H1 (cell line): ENCODE measurements at regions not wholly inside any gene's neighbourhood (a gene's known extent, or its start where the extent isn't known, plus 50 kb on each side); places are given as distances from the start of the nearest gene placed in this dataset.

Source experiments
- CTCF ChIA-PET: fragments of 300-600 bp; sonication (Branson Sonifier 250); formaldehyde crosslinking; loops from one replicate; lab custom pipeline; 2021; ENCODE audit not compliant: partially characterized antibody; lab: Charles Lee
- POLR2A ChIA-PET: fragments of 300-600 bp; sonication (Branson Sonifier 250); formaldehyde crosslinking; loops from one replicate; lab custom pipeline; 2021; ENCODE audit warnings: inconsistent platforms; ENCODE audit not compliant: partially characterized antibody; lab: Charles Lee
- DNase-seq, 2 experiments: peaks; one replicate each; pipeline versions ENCODE4 v3.0.0 to v3.0.0-alpha.2; 2010 to 2022; ENCODE audit warnings: low spot score in 2 of 2, low read depth in 1 of 2, mixed read lengths in 1 of 2
- FAIRE-seq: peaks from 2 replicates; lab custom pipeline; 2011; peaks lifted over from hg19 to GRCh38; lab: Jason Lieb, UNC
- H2AFZ ChIP-seq: 2 replicates; pipeline ENCODE4 v1.8.1; 2012; ENCODE audit warnings: low read length, inconsistent platforms
- H2AK5ac ChIP-seq: 2 replicates; pipeline ENCODE4 v1.6.1; 2013; ENCODE audit warnings: low read depth, low read length
- H2BK120ac ChIP-seq: replicated peaks from 2 replicates; pipeline ENCODE3; 2013; ENCODE audit warnings: low read depth, low read length, inconsistent platforms
- H2BK12ac ChIP-seq: 2 replicates; pipeline ENCODE4 v1.6.1; 2013; ENCODE audit warnings: low read depth, low read length
- H2BK15ac ChIP-seq: 2 replicates; pipeline ENCODE4 v1.6.1; 2013; ENCODE audit warnings: low read length
- H2BK20ac ChIP-seq: 2 replicates; pipeline ENCODE4 v1.6.1; 2013; ENCODE audit warnings: low read length
- H2BK5ac ChIP-seq: 2 replicates; pipeline ENCODE4 v1.6.1; 2013; ENCODE audit warnings: low read depth, low read length
- H3K14ac ChIP-seq: 2 replicates; pipeline ENCODE4 v1.6.1; 2013; ENCODE audit warnings: inconsistent platforms; ENCODE audit not compliant: insufficient read length
- H3K18ac ChIP-seq: 2 replicates; pipeline ENCODE4 v1.6.1; 2013; ENCODE audit warnings: low read length; ENCODE audit errors: extremely low read depth
- H3K23ac ChIP-seq: 2 replicates; pipeline ENCODE4 v1.6.1; 2013; ENCODE audit warnings: inconsistent platforms; ENCODE audit not compliant: insufficient read length
- H3K23me2 ChIP-seq: 2 replicates; pipeline ENCODE4 v1.6.1; 2013; ENCODE audit warnings: low read depth, low read length
- H3K27ac ChIP-seq: 2 replicates; pipeline ENCODE4 v1.6.1; 2011; ENCODE audit warnings: low read depth, low read length, inconsistent platforms
- H3K27me3 ChIP-seq, 4 experiments: replicated peaks in 1 of 4; 1 replicate in 1 of 4; 2 replicates in 3 of 4; pipeline versions ENCODE4 v1.6.1 to v1.8.1; 2011 to 2013; ENCODE audit warnings: low read length in 3 of 4, mild to moderate bottlenecking in 3 of 4, inconsistent platforms in 2 of 4, mixed read lengths in 2 of 4, moderate library complexity in 1 of 4; ENCODE audit not compliant: control insufficient read depth in 3 of 4, insufficient read depth in 3 of 4; ENCODE audit errors: extremely low read depth in 1 of 4
- H3K36me3 ChIP-seq, 4 experiments: 2 replicates each; pipeline versions ENCODE4 v1.6.1 to v1.8.1; 2011 to 2013; ENCODE audit warnings: mild to moderate bottlenecking in 4 of 4, low read length in 3 of 4, moderate library complexity in 2 of 4, control low read depth in 1 of 4, inconsistent platforms in 1 of 4; ENCODE audit not compliant: insufficient read depth in 4 of 4, control insufficient read depth in 2 of 4
- H3K4ac ChIP-seq: replicated peaks from 2 replicates; pipeline ENCODE3; 2013; ENCODE audit warnings: low read length, low read depth, mixed read lengths, inconsistent platforms; ENCODE audit not compliant: insufficient read length
- H3K4me1 ChIP-seq, 4 experiments: replicated peaks in 1 of 4; 1 replicate in 1 of 4; 2 replicates in 3 of 4; pipeline versions ENCODE4 v1.6.1 to v1.8.1; 2011 to 2013; ENCODE audit warnings: low read length in 3 of 4, inconsistent platforms in 2 of 4, mixed read lengths in 1 of 4; ENCODE audit not compliant: insufficient read depth in 4 of 4, control insufficient read depth in 3 of 4
- H3K4me2 ChIP-seq, 2 experiments: 2 replicates each; pipeline versions ENCODE4 v1.6.1 to v1.8.1; 2011 to 2013; ENCODE audit warnings: low read depth in 2 of 2, low read length in 2 of 2, control low read depth in 1 of 2, inconsistent platforms in 1 of 2, mild to moderate bottlenecking in 1 of 2; ENCODE audit not compliant: insufficient read depth in 1 of 2
- H3K4me3 ChIP-seq, 4 experiments: fragments of 200-600, 300-600 bp in 1 of 4; sonication (generic), shearing (Covaris generic), sonication (Bioruptor Twin) in 1 of 4; 2 replicates each; pipeline versions ENCODE4 v1.5.1 to v1.8.1; 2011 to 2016; ENCODE audit warnings: low read length in 4 of 4, low read depth in 3 of 4, control low read depth in 2 of 4, inconsistent platforms in 2 of 4, mild to moderate bottlenecking in 2 of 4, mixed read lengths in 1 of 4, moderate library complexity in 1 of 4; ENCODE audit not compliant: insufficient read depth in 2 of 4; ENCODE audit errors: extremely low read depth in 1 of 4
- H3K56ac ChIP-seq: replicated peaks from 2 replicates; pipeline ENCODE3; 2013; ENCODE audit warnings: low read depth, mild to moderate bottlenecking, mixed read lengths, low read length, inconsistent platforms; ENCODE audit not compliant: insufficient read length
- H3K79me1 ChIP-seq: 2 replicates; pipeline ENCODE4 v1.6.1; 2013; ENCODE audit warnings: low read depth, low read length, control low read depth
- H3K79me2 ChIP-seq, 2 experiments: 2 replicates each; pipeline versions ENCODE4 v1.6.1 to v1.8.1; 2012 to 2013; ENCODE audit warnings: low read length in 2 of 2, mild to moderate bottlenecking in 2 of 2, inconsistent platforms in 1 of 2; ENCODE audit not compliant: insufficient read depth in 2 of 2, control insufficient read depth in 1 of 2
- H3K9ac ChIP-seq, 4 experiments: replicated peaks in 1 of 4; 1 replicate in 1 of 4; 2 replicates in 3 of 4; pipeline versions ENCODE4 v1.6.1 to v1.8.1; 2011 to 2013; ENCODE audit warnings: low read depth in 3 of 4, low read length in 3 of 4, control low read depth in 2 of 4, mild to moderate bottlenecking in 2 of 4, moderate library complexity in 2 of 4, inconsistent platforms in 1 of 4; ENCODE audit errors: extremely low read depth in 1 of 4
- H3K9me3 ChIP-seq, 2 experiments: 2 replicates each; pipeline versions ENCODE4 v1.6.1 to v1.8.1; 2012 to 2013; ENCODE audit warnings: mild to moderate bottlenecking in 2 of 2, moderate library complexity in 2 of 2, control low read depth in 1 of 2, inconsistent platforms in 1 of 2, low read depth in 1 of 2, low read length in 1 of 2, mixed read lengths in 1 of 2; ENCODE audit not compliant: insufficient read depth in 2 of 2
- H4K20me1 ChIP-seq, 2 experiments: replicated peaks in 1 of 2; 2 replicates each; pipeline versions ENCODE3 to v1.8.1; 2011 to 2013; ENCODE audit warnings: inconsistent platforms in 2 of 2, low read length in 2 of 2, mild to moderate bottlenecking in 1 of 2; ENCODE audit not compliant: insufficient read depth in 2 of 2, control insufficient read depth in 1 of 2
- H4K5ac ChIP-seq: 2 replicates; pipeline ENCODE4 v1.6.1; 2013; ENCODE audit warnings: low read length, low read depth, mixed read lengths, inconsistent platforms; ENCODE audit not compliant: insufficient read length
- H4K8ac ChIP-seq: 2 replicates; pipeline ENCODE4 v1.8.0; 2013; ENCODE audit warnings: mild to moderate bottlenecking, moderate library complexity, low read length, inconsistent platforms; ENCODE audit not compliant: insufficient read depth; ENCODE audit errors: extremely low read depth
- H4K91ac ChIP-seq: replicated peaks from 2 replicates; pipeline ENCODE3; 2013; ENCODE audit warnings: low read length, mixed read lengths, inconsistent platforms; ENCODE audit not compliant: insufficient read length
- ATF2 ChIP-seq: IDR thresholded peaks from 2 replicates; pipeline ENCODE4 v1.6.1; 2012; ENCODE audit warnings: low read length, inconsistent platforms
- ATF3 ChIP-seq: IDR thresholded peaks from 2 replicates; pipeline ENCODE4 v1.6.1; 2011; ENCODE audit warnings: low read depth, mild to moderate bottlenecking, low read length; ENCODE audit not compliant: insufficient read depth
- CBX8 ChIP-seq: fragments of 300-800, 300-1000 bp; sonication (generic); IDR thresholded peaks from 2 replicates; pipeline ENCODE4 v1.7.1; 2016; ENCODE audit warnings: low read depth, low read length, borderline replicate concordance
- EZH2 ChIP-seq: fragments of 200-600 bp; sonication (generic); IDR thresholded peaks from 2 replicates; pipeline ENCODE4 v1.7.1; 2012; ENCODE audit warnings: low read depth, mild to moderate bottlenecking, moderate library complexity, low read length, inconsistent platforms; ENCODE audit not compliant: severe bottlenecking
- GTF2F1 ChIP-seq: IDR thresholded peaks from 2 replicates; pipeline ENCODE4 v1.6.1; 2012; ENCODE audit warnings: low read depth, low read length, improper control_type of control experiment, borderline replicate concordance
- KDM1A ChIP-seq: fragments of 200-600, 300-600 bp; sonication (generic); IDR thresholded peaks from 2 replicates; pipeline ENCODE4 v1.7.1; 2016; ENCODE audit warnings: mild to moderate bottlenecking, low read length, borderline replicate concordance
- KDM4A ChIP-seq: IDR thresholded peaks from one replicate; pipeline ENCODE4 v1.7.1; 2012; ENCODE audit warnings: low read depth, mild to moderate bottlenecking, moderate library complexity, low read length, inconsistent platforms; ENCODE audit not compliant: severe bottlenecking
- NANOG ChIP-seq: IDR thresholded peaks from 2 replicates; pipeline ENCODE4 v1.6.1; 2011; ENCODE audit warnings: low read length, low read depth, mild to moderate bottlenecking, inconsistent platforms; ENCODE audit not compliant: insufficient read depth, poor library complexity, severe bottlenecking
- PHF8 ChIP-seq: fragments of 200-600 bp; sonication (generic); conservative IDR thresholded peaks from 2 replicates; pipeline ENCODE4 v1.7.1; 2012; ENCODE audit warnings: low read depth, mild to moderate bottlenecking, inconsistent platforms, low read length, moderate library complexity
- RAD21 ChIP-seq, 2 experiments: IDR thresholded peaks in 1 of 2; conservative IDR thresholded peaks in 1 of 2; 2 replicates each; pipeline ENCODE4 v1.6.1; 2011; ENCODE audit warnings: low read depth in 2 of 2, low read length in 2 of 2, improper control_type of control experiment in 1 of 2, inconsistent platforms in 1 of 2, mild to moderate bottlenecking in 1 of 2, moderate library complexity in 1 of 2
- SP1 ChIP-seq: IDR thresholded peaks from 2 replicates; pipeline ENCODE4 v1.6.1; 2011; ENCODE audit warnings: low read depth, low read length
- WGBS, 2 experiments: shearing (Covaris generic) in 1 of 2; methylation state at CpG; one replicate each; pipeline versions ENCODE4 v1.1.6 to v1.1.7; 2013 to 2015; ENCODE audit warnings: low lambda C conversion rate in 2 of 2, mixed read lengths in 2 of 2, inconsistent platforms in 1 of 2, low coverage in 1 of 2, missing lambda C conversion rate in 1 of 2; ENCODE audit not compliant: insufficient replicate concordance in 2 of 2, insufficient coverage in 1 of 2, insufficient read length in 1 of 2; ENCODE audit errors: extremely low coverage in 1 of 2, missing lambda C conversion rate in 1 of 2; 5-methylcytosine and 5-hydroxymethylcytosine counted together

- H4K5ac ChIP-seq: no peak overlapping the region
- H2BK15ac ChIP-seq: no peak overlapping the region
- no peak overlapping the region for H3K4ac ChIP-seq
- no peaks in the 10 kb centered on the region for H3K9me3 ChIP-seq
- no peaks in the 10 kb centered on the region for H3K36me3 ChIP-seq
- H2BK5ac ChIP-seq: no peak overlapping the region
- H3K4me1 ChIP-seq: no peaks in the 10 kb centered on the region
- no peak overlapping the region for H3K4me3 ChIP-seq
- H3K56ac ChIP-seq: no peak overlapping the region
- no peak for FAIRE-seq
- H2BK12ac ChIP-seq: no peak overlapping the region
- no peak overlapping the region for H3K23ac ChIP-seq
- H2AK5ac ChIP-seq: no peak overlapping the region
- H3K27ac ChIP-seq: no peak overlapping the region
- 92% methylated on average over 7 of the region's 7 CpGs; no CpG with 5 or more reads in 1 of the 2 experiments for WGBS, 2 experiments
- ChIA-PET POLR2A (no interaction called here), CTCF (interaction anchor here (0.6 to 0.7 kb wide), 2 partner anchors 12 to 66 kb away, joined by 3 to 6 read pairs; no protein-coding TSS in a partner anchor)
- no peaks in the 10 kb centered on the region for H3K27me3 ChIP-seq
- H4K8ac ChIP-seq: no peak overlapping the region
- no peak overlapping the region for H3K18ac ChIP-seq
- no peak overlapping the region for H2BK20ac ChIP-seq
- no peaks in the 10 kb centered on the region for H4K20me1 ChIP-seq
- H3K4me2 ChIP-seq: no peak overlapping the region
- no peak overlapping the region for H4K91ac ChIP-seq
- no peaks in the 10 kb centered on the region for H3K79me1 ChIP-seq
- no peaks in the 10 kb centered on the region for H3K79me2 ChIP-seq
- no peak overlapping the region for H3K9ac ChIP-seq
- no peak overlapping the region for H2BK120ac ChIP-seq
- no peak overlapping the region for H2AFZ ChIP-seq
- H3K14ac ChIP-seq: no peak overlapping the region
- no peak for DNase-seq
- H3K23me2 ChIP-seq: no peaks in the 10 kb centered on the region
- no peak for TF ChIP-seq ATF3
- no peak for TF ChIP-seq KDM1A
- TF ChIP-seq EZH2: no peak
- no peak for TF ChIP-seq CBX8
- TF ChIP-seq RAD21 (IDR thresholded peaks at IDR 0.05 in 1 of 2, conservative IDR thresholded peaks at IDR 0.05 in 1 of 2; ENCODE audit: low read depth in 2 of 2, low read length in 2 of 2): no peak
- TF ChIP-seq KDM4A: no peak
- no peak for TF ChIP-seq PHF8
- no peak for TF ChIP-seq NANOG
- no peak for TF ChIP-seq ATF2
- no peak for TF ChIP-seq SP1
- TF ChIP-seq GTF2F1: no peak
Observed at GRCh38 chr3:194910414-194910984, 224.8 kb downstream of the FAM43A start.
